GM19043 (cell line): ENCODE measurements at regions not wholly inside any gene's neighbourhood (a gene's known extent, or its start where the extent isn't known, plus 50 kb on each side); places are given as distances from the start of the nearest gene placed in this dataset.
"Not testable (repeated sequence)": the region's sequence is repeated elsewhere in the genome, so short reads cannot be mapped to it uniquely, and the experiment has no call there.

Source experiments
- ATAC-seq: cut with Tn5 transposase; IDR thresholded peaks from one replicate; pipeline ENCODE4 v1.9.1; 2021; ENCODE audit warnings: low read depth; ENCODE audit not compliant: unreplicated experiment

DNA sequence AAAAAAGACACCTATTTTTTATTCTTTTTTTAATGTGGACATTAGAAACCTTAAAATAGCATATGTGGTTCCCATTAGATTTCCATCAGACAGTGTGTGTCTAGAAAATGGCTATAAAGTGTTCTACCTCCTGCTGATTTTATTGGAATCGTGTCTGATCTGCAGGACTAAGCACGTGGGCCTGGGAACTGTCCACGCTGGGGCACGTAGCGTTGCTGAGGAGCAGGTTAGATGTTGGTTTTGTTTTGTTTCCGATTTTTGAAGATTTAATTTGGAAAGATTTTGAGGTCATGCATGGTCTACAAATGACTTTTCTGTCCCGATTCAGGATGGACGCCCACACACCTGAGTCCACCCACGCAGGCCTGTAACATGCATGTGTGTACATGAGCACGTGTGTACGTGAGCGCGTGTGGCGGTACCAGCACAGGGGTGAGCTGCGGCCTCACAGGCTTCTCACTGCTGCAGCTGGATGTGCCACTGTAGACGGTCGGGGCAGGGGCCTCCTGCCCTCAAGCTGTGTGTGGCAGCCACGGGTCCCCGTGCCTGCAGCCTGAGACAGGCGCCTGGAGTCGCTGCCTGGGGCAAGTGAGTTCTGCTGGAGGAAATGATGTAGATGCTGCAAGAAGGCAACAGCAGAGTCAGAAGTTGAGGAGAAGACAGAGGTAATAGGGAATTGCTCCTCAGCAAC lies 99.7 kb upstream of the CTDP1 start:
- no peak for ATAC-seq

DNA sequence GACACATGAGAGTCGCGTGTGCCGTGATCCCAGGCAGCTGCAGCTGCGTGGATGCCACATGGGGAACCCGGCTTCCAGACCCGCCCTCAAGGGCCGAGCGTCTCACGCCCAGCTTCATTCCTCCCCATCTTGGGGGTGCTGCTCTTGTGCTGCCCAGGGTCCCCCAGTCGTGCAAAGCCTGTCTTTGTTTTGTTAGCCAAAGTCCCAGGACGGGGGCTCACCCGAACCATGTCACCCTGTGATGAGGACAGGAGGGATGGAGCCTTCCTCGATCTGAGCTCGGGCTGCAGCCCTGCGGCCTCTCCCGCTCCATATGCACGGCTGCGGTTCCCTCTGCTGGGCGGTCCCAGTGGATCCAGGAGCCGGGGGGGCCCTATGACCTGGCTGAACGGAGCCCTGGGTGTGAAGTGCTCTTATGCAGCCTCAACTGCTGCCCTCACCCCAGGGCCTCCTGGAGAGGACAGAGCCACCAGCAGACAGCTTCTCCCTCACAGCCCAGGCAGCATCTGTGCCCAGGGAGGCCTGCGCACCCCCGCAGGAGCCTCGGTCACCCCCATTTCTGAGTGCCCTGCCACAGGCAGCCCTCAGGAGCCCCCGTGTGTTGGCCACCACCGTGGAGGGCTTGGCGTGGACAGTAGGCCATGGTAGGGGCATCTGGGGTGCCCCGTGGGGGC lies 99.0 kb upstream of the CTDP1 start:
- no peak for ATAC-seq

DNA sequence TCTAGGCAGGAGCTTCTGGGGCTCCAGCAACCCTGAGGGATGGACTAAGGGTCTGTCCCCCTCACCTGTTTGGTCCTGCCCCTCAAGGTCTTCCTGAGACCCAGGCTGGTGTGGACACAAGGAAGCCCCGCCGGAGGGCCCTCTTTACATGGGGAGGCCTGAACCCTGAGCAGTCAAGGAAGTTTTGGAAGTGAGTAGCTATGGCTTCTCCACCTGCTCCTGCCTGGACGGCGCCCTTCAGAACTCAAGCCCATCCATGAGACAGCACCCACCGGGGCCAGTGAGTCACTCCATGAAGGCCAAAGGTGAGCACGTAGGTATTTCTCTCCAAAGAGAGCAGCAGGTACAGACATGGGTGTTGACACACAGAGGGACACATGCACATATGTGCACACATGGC lies 98.2 kb upstream of the CTDP1 start:
- ATAC-seq, result no peak

DNA sequence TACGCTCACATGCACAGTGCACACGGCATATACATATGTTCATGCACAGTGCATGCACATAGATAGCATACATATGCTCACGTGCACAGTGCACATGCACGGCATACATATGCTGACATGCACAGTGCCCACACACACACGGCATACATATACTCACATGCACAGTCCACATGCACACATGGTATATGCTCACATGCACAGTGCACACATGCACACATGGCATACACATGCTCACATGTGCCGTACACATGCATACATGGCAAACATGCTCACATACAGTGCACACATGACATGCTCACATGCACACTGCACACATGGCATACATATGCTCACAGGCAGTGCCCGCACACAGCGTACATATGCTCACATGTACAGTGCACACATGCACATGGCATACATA lies 97.7 kb upstream of the CTDP1 start:
- ATAC-seq, result no peak

DNA sequence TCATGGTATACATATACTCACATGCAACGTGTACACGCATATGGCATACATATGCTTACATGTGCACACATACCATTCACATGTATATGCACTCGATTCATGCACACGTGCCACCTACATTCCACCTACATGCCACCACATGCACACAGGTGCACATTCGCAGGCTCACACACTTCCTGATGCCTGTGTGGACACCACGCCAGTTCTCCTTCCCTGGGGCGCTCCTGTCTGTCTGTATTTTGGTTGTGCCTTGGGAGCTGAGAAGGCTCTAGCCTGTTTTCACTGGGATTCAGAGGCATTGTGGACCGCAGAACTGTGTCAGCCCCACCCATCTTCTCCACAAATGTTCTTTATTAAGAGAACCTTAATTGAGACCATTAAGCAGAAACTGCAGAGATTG lies 96.6 kb upstream of the CTDP1 start:
- ATAC-seq, result no peak

DNA sequence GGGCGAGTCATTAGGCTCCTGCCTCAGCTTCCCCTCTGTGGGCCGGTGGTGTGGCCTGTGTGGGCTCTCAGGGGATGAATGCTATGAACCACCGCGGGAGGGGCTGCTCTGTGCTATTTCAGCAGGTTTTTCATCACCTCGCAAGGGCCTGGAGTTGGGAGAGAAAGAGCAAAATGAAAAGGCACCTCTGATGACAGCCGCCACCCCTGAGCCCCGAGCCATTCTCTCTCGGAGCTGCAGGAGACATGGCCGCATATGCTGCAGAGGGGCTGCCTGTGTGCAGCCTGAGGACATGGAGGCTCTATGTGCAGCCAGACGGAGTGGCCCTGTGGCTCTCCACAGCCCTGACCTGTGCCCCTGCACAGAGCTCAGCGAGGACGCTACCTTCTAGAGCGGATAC lies 96.2 kb upstream of the CTDP1 start:
- no peak for ATAC-seq

DNA sequence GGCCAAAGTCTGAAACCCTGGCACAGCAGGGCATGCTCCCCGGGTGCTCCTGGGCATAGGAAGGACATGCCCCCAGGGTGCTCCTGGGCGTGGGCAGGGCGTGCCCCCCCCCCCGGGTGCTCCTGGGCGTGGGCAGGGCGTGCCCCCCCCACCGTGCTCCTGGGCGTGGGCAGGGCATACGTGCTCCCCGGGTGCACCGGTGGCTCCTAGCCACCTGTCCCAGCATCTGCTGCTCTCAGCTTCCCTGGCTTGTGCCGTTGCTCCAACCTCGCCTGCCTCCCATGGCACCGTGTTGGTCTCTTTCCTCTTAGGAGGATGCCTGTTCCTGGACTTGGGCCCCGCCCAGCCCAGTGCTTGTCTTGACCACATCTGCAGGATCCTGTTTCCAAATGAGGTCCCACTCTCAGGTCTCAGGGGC lies 95.6 kb upstream of the CTDP1 start:
- ATAC-seq, result no peak

DNA sequence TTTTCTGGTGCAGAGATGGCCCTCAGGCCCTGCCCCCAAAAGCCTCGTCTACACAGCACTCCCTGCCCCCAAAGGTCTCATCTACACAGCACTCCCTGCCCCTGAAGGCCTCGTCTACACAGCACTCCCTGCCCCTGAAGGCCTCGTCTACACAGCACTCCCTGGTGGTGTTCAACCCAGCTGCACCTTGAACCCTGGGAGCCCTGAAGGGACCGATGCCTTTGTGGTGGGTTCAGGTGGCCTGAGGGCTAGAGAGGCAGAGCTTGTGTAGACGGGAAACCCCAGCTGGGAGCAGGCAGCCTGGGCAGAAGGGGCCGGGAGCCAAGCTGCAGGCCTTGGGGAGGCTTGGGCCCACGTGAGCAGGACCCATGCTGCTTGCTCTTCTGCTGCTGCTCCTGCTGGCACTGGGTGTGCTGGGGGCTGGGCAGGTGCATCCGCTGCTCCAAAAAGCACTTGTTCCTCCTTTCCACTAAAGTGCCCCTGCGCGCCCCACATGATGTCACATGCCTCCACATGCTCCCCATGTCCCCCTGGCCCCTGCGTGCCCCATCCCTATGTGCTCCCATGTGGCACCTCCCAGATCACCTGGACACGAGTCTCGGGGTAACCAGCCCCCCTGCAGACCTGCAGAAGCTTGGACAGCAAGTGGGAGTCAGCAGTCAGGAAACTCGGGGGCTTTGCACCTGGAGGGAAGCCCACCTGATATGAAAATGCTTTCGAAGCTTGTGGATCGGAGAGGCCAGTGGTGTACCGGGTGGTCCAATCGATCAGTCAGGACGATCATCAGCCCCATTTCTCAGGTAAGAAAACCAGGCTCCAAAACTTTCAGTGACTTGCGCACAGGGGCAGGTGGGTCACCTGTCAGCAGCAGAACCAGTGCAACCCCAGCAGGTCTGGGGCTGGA lies 94.9 kb upstream of the CTDP1 start:
- ATAC-seq, result no peak

DNA sequence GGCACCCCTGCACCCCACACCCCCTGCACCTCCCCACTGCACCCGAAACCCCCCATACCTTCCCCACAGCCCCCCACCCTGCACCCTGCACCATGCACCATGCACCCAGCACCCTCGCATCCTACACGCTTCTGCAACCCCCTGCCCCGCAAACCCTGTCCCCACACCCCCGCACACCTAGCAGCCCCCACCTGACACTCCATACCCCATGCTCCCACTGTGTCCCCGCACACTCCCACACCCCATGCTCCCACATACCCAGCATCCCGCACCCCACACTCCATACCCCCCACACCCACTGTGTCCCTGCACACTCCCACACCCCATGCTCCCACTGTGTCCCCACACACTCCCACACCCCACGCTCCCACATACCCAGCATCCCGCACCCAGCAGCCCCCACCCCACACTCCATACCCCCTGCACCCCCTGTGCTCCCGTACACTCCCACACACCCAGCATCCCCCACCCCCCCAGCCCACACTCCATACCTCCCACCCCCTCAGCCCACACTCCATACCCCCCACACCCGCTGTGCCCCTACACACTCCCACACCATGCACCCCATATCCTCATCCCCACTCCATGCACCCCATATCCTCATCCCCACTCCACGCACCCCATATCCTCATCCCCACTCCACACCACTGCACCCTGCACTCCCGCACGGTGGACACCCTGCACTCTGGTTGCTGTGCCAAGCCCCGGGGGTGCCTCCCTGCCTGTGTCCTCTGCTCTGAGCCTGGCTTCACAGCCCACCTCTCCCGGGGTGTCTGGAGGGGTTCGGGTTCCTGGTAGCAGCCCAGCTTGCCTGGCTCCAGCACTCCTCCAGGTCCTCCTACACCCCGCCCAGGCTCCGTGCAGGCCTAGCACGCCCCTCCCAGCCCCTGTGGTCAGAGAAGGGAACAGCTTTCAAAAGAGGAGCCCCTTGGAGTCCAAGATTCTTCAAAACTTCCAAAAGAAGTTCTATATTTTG lies 93.9 kb upstream of the CTDP1 start:
- no peak for ATAC-seq

DNA sequence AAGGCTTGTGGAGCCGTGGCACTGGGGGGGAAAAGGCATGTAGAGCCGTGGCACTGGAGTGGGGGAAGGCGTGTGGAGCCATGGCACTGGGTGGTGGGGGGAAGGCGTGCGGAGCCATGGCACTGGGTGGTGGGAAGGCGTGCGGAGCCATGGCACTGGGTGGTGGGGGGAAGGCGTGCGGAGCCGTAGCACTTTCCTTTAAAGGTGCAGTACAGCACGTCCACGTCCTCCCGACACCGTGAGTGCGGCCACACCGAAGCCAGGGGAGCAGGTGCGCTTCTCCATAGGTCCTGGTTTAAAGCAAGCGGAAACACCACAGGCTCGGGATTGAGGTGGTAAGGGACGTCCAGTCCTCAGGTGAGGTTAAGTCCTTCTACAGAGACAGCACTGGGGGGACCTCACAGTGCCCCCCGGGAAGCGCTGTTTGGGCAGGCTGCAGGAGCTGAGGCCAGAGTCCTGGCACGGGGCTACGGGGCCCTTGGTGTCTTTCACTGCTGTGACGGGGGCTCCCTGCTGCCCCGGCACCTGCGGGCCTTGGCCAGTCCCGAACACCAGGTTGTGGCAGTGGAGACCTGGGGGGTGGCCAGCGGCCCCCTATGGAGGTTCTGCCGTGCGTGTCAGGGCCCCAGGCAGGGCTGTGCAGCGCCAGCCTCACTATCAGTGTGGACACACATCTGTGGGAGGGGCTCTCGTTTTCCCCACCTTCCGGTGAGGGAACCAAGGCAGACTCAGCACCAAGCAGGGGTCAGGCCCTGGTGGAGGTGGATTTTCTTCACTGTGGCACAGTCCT lies 93.0 kb upstream of the CTDP1 start:
- ATAC-seq, result no peak

DNA sequence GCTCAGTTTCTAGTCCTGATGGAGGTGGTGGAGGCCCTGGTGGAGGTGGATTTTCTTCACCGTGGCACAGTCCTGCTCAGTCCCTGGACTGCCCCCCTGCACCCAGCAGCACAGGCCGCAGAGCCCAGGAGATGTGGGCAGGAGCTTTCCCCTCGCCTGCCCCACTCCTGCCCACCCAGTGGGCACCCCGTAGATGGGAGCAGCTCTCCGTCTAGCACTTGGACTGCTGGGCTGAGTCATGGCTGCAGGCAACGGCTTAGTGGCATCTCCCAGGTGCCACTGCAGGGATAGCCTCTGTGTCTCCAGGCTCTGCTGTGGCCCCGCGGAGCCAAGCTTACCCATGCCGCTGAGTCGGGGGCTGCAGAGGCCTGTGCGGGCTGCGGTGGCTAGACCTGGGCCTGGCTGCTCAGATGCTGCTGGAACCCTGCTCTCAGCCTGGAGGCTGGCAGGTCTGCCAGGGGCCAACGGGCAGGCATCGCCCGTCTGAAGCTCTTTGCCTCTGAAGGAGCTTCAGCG lies 92.3 kb upstream of the CTDP1 start:
- ATAC-seq, result no peak

DNA sequence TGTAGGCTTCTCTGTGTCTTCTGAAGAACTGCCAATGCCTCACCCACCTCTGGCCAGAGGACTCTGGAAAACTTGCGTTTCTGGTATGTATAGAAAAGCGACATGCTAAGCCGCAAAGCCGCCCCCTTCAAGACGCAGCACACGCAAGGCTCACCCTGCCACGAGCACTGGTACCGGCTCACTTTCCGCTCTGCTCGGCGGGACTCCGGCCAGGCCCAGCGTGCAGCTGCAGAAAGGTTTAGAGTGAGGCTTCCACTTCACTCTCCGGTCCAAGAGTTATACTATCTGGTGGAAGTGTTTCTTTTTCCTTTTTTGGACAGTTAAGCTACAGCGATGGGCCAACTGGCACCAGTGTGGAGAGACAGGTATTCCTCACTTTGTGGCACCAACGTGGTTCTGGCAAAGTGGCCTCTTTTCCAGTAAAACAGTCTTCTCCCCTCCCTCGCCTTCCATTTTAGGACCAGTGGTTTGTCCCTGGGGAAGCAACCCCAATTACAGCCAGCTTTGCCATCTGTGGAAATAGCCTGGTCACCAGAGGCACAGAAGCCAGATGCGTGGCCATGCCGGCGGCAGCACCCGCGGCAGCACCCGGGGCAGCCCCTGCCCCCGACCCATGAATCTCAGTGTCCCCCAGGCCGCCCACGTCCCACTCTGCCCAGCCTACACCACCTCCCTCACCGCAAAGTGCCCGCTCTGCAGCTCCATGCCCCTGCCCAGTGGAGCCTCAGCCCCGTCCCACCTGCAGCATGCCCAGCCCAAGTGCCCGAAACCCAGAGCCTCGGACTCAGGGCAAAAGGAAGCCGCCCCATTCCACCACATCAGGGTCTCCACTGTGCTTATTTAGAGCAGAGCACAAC lies 91.6 kb upstream of the CTDP1 start:
- ATAC-seq, result no peak

DNA sequence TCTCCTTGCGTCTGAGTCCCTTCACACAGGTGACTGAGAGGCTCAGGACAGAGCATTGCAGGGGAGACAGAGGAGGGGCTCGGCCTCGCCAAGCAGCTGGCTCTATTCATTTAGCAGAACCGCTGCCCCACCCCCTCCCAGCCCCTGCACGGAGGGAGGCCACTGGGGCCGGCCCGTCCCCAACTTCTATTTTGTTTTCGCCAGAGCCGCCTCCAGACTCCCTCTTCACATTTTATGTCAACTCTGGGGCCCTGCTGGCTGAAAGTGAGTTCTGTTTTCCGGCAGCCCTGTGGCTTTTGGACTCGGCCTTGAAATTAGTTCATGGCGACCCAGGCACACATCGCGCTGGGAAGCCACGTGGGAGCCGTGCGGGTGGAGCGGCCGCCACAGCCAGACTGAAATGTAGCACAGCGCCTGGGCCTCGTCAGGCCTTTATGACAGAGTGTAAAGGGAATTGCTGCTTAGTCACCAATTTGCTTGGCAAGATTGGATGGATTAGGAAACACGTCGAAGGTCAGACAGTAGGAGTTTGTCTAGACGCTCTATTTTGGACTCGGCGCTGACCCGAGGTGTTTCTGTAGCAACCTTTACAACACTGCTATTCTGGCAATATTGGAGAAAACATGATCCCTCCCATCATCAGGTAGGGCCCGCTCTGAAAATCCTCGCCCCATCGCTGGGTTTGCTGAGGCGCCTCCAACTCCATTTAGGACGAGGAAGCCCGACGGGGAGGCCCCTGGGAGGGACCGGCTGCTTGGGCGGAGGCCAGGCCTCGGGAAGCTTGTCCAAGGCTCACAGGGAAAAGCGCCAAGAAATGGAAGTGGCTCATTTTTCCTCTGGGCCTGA lies 90.7 kb upstream of the CTDP1 start:
- ATAC-seq, result no peak

DNA sequence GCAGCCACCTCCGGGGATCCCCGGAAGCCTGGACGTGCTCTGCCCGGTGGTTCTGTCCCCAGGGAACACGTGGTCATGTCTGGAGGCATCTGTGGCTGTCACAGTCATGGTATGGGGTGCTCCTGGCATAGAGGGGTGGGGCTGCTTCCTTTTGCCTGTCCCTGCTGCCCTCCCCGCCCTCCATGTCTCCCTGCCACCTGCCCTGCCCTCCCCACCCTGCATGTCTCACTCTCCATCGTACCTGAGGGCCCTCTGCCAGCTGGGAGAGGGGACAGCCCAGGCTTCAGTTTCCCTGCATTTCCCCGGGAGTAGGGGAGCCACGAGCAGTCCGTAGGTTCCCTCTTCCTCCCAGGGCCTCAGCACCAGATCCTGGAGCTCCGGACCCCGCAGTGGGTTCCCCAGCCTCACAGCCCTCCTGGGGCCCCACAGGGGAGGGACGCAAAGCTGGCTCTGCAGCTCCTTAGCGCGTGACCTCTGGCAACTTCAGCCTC lies 90.0 kb upstream of the CTDP1 start:
- ATAC-seq, result no peak

DNA sequence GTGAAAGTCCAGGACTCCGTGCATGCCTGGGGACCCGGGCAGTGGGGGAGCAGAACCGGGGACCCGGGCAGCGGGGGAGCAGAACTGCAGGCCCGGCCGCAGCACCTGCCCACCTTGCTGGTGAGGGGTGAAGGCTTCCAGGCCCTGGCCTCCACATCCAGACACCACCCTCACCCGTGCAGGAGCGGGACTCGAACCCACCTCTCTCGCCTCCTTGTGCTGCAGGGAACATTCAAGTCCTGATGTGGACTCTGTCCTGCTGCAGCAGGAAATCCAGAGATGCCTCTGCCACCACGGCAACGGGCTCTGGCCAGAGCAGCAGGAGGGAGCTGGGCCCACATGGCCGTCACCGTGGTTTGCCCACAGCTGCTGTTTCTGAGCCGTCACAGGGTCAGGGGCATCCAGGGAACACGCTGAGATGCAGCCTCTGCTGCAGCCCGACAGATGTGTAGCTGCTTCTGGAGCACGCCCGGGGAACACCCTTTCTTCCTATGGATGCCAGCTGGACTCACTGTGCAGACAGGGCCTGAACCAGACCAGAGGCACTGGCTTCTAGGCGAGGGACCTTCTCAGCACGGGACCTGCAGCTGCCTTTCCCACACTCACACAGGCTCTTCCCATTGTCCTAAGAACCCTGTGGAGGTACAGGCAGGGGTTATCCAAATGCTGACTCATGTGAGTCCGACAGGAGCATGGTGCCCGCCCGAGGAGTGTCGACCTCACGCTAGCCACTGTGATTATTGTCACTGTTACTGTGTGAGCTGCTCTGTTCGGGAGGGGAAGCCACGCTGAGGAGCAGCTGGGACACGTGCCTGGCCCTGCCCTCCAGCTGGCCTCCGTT lies 89.2 kb upstream of the CTDP1 start:
- ATAC-seq, result no peak

DNA sequence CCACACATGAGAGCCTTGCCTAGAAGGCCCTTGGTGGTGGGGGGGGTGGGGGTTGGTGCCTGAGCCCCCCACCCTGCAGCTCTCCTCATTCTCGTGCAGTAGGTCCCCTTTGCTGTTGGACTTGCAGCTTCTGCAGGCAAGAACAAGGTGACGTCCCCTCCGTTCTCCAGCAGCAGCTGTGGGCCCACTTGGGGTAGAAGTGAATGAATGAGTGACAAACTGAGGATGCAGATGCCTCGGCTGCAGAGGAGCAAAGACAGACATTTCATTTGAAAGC lies 88.6 kb upstream of the CTDP1 start:
- ATAC-seq, result no peak

DNA sequence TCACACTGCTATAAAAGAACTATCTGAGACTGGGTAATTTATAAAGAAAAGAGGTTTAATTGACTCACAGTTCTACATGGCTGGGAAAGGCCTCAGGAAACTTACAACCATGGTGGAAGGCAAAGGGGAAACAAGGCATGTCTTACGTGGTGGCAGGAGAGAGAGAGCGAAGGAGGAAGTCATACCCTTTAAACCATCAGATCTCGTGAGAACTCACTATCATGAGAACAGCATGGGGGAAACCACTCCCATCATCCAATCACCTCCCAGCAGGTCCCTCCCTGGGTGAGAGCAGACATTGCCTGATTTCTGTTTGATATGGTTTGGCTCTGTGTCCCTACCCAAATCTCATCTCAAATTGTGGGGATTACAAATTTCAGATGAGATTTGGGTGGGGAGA lies 86.9 kb upstream of the CTDP1 start:
- ATAC-seq, result not testable (repeated sequence)
